Hepatocyte (in vitro differentiated cells): ENCODE measurements at regions not wholly inside any gene's neighbourhood (a gene's known extent, or its start where the extent isn't known, plus 50 kb on each side); places are given as distances from the start of the nearest gene placed in this dataset.

Experiments used
- DNase-seq: peaks from one replicate; pipeline ENCODE4 v3.0.0-alpha.2; 2016; ENCODE audit warnings: low spot score
- H2AFZ ChIP-seq: fragments of 200-600 bp; sonication (generic); 2 replicates; pipeline ENCODE4 v1.6.0; 2016; ENCODE audit warnings: antibody characterized with exemption, mild to moderate bottlenecking
- H3K27ac ChIP-seq: fragments of 200-600 bp; sonication (generic); 2 replicates; pipeline ENCODE4 v1.5.1; 2016; ENCODE audit warnings: mild to moderate bottlenecking
- H3K27me3 ChIP-seq: fragments of 200-600 bp; sonication (generic); 2 replicates; pipeline ENCODE4 v1.6.1; 2016
- H3K36me3 ChIP-seq: fragments of 200-600 bp; sonication (generic); replicated peaks from 2 replicates; pipeline ENCODE4 v1.5.1; 2016; ENCODE audit warnings: low read depth; ENCODE audit not compliant: insufficient read depth
- H3K4me1 ChIP-seq: fragments of 200-600 bp; sonication (generic); 2 replicates; pipeline ENCODE4 v1.5.1; 2016; ENCODE audit warnings: mild to moderate bottlenecking, moderate library complexity; ENCODE audit not compliant: insufficient read depth
- H3K4me2 ChIP-seq: fragments of 200-600 bp; sonication (generic); 2 replicates; pipeline ENCODE4 v1.6.0; 2016
- H3K4me3 ChIP-seq: fragments of 200-600 bp; sonication (generic); 2 replicates; pipeline ENCODE4 v1.5.1; 2016; ENCODE audit warnings: mild to moderate bottlenecking
- H3K79me2 ChIP-seq: fragments of 200-600 bp; sonication (generic); 2 replicates; pipeline ENCODE4 v1.6.0; 2017; ENCODE audit warnings: mild to moderate bottlenecking
- H3K9me2 ChIP-seq: fragments of 200-600 bp; sonication (generic); replicated peaks from 2 replicates; pipeline ENCODE4 v1.6.0; 2017; ENCODE audit warnings: mild to moderate bottlenecking; ENCODE audit not compliant: insufficient read depth
- H3K9me3 ChIP-seq: fragments of 200-600 bp; sonication (generic); 2 replicates; pipeline ENCODE4 v1.5.1; 2016; ENCODE audit warnings: low read depth, mild to moderate bottlenecking
- H4K20me1 ChIP-seq: fragments of 200-600 bp; sonication (generic); 2 replicates; pipeline ENCODE4 v1.6.0; 2016; ENCODE audit warnings: mild to moderate bottlenecking; ENCODE audit not compliant: insufficient read depth, poor library complexity, severe bottlenecking
- CTCF ChIP-seq: fragments of 200-600 bp; sonication (generic); IDR thresholded peaks from 2 replicates; pipeline ENCODE4 v1.5.1; 2016; ENCODE audit warnings: antibody characterized with exemption, mild to moderate bottlenecking; ENCODE audit not compliant: poor library complexity
- EZH2 ChIP-seq: fragments of 200-600 bp; sonication (generic); IDR thresholded peaks from 2 replicates; pipeline ENCODE4 v1.6.1; 2016; ENCODE audit warnings: antibody characterized with exemption, mild to moderate bottlenecking, borderline replicate concordance
- EZH2phosphoT487 ChIP-seq: fragments of 200-600 bp; sonication (generic); IDR thresholded peaks from one replicate; pipeline ENCODE4 v1.6.1; 2018; ENCODE audit warnings: antibody characterized with exemption, mild to moderate bottlenecking, low read depth, moderate library complexity; ENCODE audit not compliant: unreplicated experiment, severe bottlenecking
- WGBS: methylation state at CpG from one replicate; pipeline ENCODE4 v1.1.6; 2016; ENCODE audit warnings: low lambda C conversion rate; ENCODE audit errors: missing lambda C conversion rate; 5-methylcytosine and 5-hydroxymethylcytosine counted together

GRCh38 chrX:94454606-94455005, 780.6 kb downstream of the FAM133A start:
- H3K9me2 ChIP-seq = no peaks in the 10 kb centered on the region
- no peak overlapping the region for H3K4me3 ChIP-seq
- no peak for DNase-seq
- no peaks in the 10 kb centered on the region for H3K36me3 ChIP-seq
- H3K27me3 ChIP-seq = no peaks in the 10 kb centered on the region
- H3K4me1 ChIP-seq = no peaks in the 10 kb centered on the region
- H3K4me2 ChIP-seq = no peak overlapping the region
- H4K20me1 ChIP-seq = no peaks in the 10 kb centered on the region
- WGBS = 0% methylated on average over 1 of the region's 1 CpG
- no peaks in the 10 kb centered on the region for H3K79me2 ChIP-seq
- no peak overlapping the region for H3K27ac ChIP-seq
- H2AFZ ChIP-seq = no peak overlapping the region
- no peaks in the 10 kb centered on the region for H3K9me3 ChIP-seq
- TF ChIP-seq EZH2phosphoT487 (no peak), EZH2 (no peak), CTCF (no peak)

- Histone ChIP-seq H3K27ac (no peak overlapping the region), H3K9me3 (no peaks in the 10 kb centered on the region), H3K79me2 (no peaks in the 10 kb centered on the region), H3K4me1 (no peaks in the 10 kb centered on the region), H2AFZ (no peak overlapping the region), H3K27me3 (no peaks in the 10 kb centered on the region), H3K4me3 (no peak overlapping the region), H3K36me3 (no peaks in the 10 kb centered on the region), H3K4me2 (no peak overlapping the region), H3K9me2 (no peaks in the 10 kb centered on the region), H4K20me1 (no peaks in the 10 kb centered on the region)
- WGBS = 90% methylated on average over 1 of the region's 1 CpG
- no peak for DNase-seq
- TF ChIP-seq EZH2phosphoT487 (no peak), CTCF (no peak), EZH2 (no peak)
Observed at GRCh38 chrX:94455782-94456181, 781.8 kb downstream of the FAM133A start.

DNA sequence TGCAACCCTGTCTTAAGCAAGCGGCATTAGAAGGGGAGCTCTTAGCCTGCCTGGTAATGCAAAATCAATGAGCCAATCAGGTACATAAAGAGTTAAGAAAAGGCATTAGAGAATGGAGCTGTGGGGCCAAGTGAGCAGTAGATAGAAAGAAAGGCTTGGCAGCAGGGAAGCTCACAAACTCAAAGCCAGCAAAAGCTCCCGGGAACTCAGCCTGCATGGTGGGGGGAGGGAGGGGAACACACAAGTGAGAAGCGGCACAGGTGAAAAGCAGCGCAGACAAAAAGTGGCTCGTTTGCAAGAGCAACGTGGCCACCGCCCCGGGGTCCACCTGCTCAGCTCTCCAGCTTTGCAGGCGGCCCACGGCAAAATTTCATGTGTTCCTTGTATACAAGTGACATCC, 818.5 kb downstream of the FAM133A start:
- H3K4me3 ChIP-seq = no peak overlapping the region
- H3K9me3 ChIP-seq = no peaks in the 10 kb centered on the region
- no peaks in the 10 kb centered on the region for H3K27me3 ChIP-seq
- no peak for TF ChIP-seq CTCF
- TF ChIP-seq EZH2phosphoT487 = no peak
- TF ChIP-seq EZH2 = no peak
- peak overlapping the region; percentile 29 for H3K27ac ChIP-seq
- H3K36me3 ChIP-seq = no peaks in the 10 kb centered on the region
- H2AFZ ChIP-seq = peak overlapping the region; percentile 7
- H4K20me1 ChIP-seq = no peaks in the 10 kb centered on the region
- no peaks in the 10 kb centered on the region for H3K79me2 ChIP-seq
- no peaks in the 10 kb centered on the region for H3K9me2 ChIP-seq
- no peak for DNase-seq
- H3K4me1 ChIP-seq = no peaks in the 10 kb centered on the region
- H3K4me2 ChIP-seq = peak overlapping the region; percentile 48
- WGBS = 36% methylated on average over 10 of the region's 10 CpGs

GRCh38 chrX:94493405-94493804, 819.4 kb downstream of the FAM133A start:
- TF ChIP-seq CTCF (no peak), EZH2phosphoT487 (no peak)
- no peaks in the 10 kb centered on the region for H3K79me2 ChIP-seq

More at GRCh38 chrX:94493405-94493804, 819.4 kb downstream of the FAM133A start:
- Histone ChIP-seq H2AFZ (no peak overlapping the region), H3K4me1 (peaks cover 4% of the 10 kb centered on the region), H4K20me1 (no peaks in the 10 kb centered on the region), H3K9me2 (no peaks in the 10 kb centered on the region), H3K4me2 (peak overlapping the region; percentile 48), H3K9me3 (no peaks in the 10 kb centered on the region), H3K36me3 (no peaks in the 10 kb centered on the region), H3K27ac (peak overlapping the region; percentile 52), H3K27me3 (no peaks in the 10 kb centered on the region), H3K4me3 (no peak overlapping the region)
- peak; percentile 13 for DNase-seq
- WGBS = 53% methylated on average over 6 of the region's 6 CpGs
